C4-2B (cell line): ENCODE measurements at regions not wholly inside any gene's neighbourhood (a gene's known extent, or its start where the extent isn't known, plus 50 kb on each side); places are given as distances from the start of the nearest gene placed in this dataset.

Source experiments
- CTCF ChIP-seq: fragments of 450-650 bp; conservative IDR thresholded peaks from 2 replicates; pipeline ENCODE4 v1.5.1; 2017; ENCODE audit warnings: mild to moderate bottlenecking
- ZFX ChIP-seq: fragments of 450-650 bp; IDR thresholded peaks from 2 replicates; pipeline ENCODE4 v1.6.1; 2017

- no peak for TF ChIP-seq CTCF
- no peak for TF ChIP-seq ZFX
These were observed 200.5 kb upstream of the LRTM1 start for GRCh38 chr3:55128225-55128823.
